ENCODE measurements at regions not wholly inside any gene's neighbourhood (a gene's known extent, or its start where the extent isn't known, plus 50 kb on each side); places are given as distances from the start of the nearest gene placed in this dataset.

DNA sequence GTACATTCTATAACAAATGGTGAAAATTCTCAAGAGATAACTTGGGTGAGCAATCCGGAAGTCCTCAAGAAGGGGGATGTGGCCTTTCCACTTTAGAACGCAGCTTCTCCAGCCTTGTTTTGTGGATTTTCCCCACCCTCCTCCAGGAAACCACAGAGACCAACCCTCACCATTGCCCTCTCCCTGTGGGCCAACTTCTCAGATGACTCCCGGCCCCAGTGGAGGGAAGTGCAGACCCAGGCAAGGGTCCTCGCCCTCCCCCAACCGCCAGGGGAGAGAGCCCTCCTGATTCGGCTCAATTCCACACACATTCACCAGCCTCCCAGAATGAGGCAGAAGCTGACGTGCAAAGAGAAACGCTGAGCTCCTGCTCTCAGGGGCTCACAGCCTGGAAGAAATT is 277.2 kb downstream of the EIPR1 start:
- Mint-ChIP-seq H3K27ac (no peak overlapping the region), H3K4me1 (no peaks in the 10 kb centered on the region), H3K9me3 (ENCODE audit: low read depth) (no peaks in the 10 kb centered on the region), H3K36me3 (no peaks in the 10 kb centered on the region), H3K4me3 (no peak overlapping the region), H3K27me3 (peaks cover 12% of the 10 kb centered on the region)
- DNase-seq (peak; percentile 33), ATAC-seq (no peak)
- CTCF ChIA-PET: no interaction called here

DNA sequence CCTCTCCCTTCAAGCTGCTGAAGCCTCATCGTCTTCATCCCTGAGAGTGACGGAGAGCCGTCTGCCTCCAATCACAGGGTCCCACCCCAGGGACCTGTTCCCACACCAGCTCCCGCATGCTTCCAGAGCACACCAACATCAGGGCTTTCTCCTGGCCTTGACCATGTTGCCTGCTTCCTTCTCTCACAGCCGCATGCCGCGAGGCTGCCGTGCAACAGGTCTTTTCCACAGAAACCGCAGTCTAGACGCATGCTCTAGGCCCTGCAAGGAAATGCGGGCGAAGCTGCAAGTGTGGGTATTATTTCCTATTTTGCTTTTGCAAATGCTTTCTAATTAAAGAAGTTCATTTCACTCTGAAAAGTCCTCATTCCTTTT is 277.8 kb downstream of the EIPR1 start:
- Mint-ChIP-seq H3K27ac (no peak overlapping the region), H3K36me3 (no peaks in the 10 kb centered on the region), H3K27me3 (peaks cover 12% of the 10 kb centered on the region), H3K4me1 (no peaks in the 10 kb centered on the region), H3K9me3 (ENCODE audit: low read depth) (no peaks in the 10 kb centered on the region), H3K4me3 (no peak overlapping the region)
- DNase-seq (no peak), ATAC-seq (no peak)
- CTCF ChIA-PET: no interaction called here

DNA sequence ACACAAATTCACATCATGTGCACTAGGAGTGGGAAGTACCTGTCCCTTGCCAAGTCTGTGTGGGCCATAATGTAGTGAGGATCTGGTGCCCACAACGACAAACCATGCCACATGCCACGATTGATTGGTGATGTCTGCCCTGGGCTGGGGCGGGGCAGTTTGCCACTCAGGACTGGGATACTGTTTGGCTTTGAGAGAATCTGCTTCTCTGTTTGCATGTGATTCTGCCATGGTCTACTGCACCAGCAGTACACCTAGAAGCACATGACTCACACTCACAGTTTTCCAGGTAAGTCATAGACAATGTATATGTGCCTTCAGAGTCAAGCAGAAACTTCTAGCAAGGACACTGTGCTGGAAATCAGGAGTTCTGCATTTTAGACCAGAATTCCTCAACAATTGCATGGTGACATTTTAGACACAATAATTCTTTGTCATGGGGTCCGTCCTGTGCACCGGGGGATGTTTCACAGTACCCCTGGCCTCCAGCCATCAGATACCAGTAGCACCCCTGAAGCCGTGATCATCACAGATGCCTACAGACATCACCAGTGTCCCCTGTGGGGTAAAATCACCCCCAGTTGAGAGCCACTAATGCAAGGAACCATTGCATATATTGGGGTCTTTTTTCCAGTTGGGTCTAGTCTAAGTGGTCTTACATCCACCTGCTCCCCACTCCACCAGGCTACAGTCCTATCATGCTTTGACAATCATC is 278.3 kb downstream of the EIPR1 start:
- no peak for DNase-seq
- Mint-ChIP-seq H3K4me3 (no peak overlapping the region), H3K36me3 (no peaks in the 10 kb centered on the region), H3K4me1 (no peaks in the 10 kb centered on the region), H3K27me3 (peaks cover 13% of the 10 kb centered on the region), H3K27ac (no peak overlapping the region), H3K9me3 (ENCODE audit: low read depth) (no peaks in the 10 kb centered on the region)
- no peak for ATAC-seq
- CTCF ChIA-PET: no interaction called here

DNA sequence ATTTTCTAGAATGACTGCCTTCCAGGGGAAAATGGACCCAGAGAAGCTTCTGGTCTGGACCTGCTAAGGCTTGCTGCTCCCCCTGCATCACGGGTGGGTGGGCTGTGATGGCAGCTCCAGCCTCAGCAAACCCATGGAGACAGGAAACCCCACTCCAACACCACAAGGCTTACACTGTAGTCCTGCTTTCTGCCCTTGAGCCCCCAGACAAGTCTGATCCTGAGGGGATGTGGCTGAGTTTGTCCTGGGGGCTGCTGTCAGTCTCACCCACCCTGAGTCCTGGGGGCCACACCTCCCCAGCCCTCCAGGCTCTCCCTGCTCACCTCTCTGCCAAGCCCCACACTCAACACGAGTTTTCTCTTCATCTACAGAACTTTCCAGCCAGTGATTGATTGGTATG is 279.4 kb downstream of the EIPR1 start:
- Mint-ChIP-seq H3K27ac (no peak overlapping the region), H3K4me1 (no peaks in the 10 kb centered on the region), H3K27me3 (peaks cover 9% of the 10 kb centered on the region), H3K9me3 (ENCODE audit: low read depth) (no peaks in the 10 kb centered on the region), H3K4me3 (no peak overlapping the region), H3K36me3 (no peaks in the 10 kb centered on the region)
- ATAC-seq: no peak
- no peak for DNase-seq
- CTCF ChIA-PET: no interaction called here

DNA sequence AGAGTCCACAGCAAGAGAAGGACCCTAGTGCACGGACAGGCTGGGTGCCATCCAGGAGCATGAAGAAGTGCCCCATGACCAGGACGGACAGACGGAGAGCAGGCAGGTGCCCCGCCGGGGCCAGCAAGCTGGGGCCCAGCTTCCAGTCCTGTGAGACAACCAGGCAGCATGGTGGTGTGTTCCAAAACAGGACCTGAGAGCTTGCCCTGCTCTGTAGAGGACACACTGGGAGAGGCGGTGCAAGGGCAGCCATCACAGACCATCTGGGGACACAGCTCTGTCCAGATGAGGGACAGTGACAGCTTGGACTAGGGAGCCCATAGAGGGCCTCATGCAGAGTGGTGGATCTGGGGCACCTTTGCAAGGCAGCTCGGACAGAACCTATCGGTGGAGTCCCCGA is 279.8 kb downstream of the EIPR1 start:
- Mint-ChIP-seq H3K4me3 (no peak overlapping the region), H3K27me3 (peaks cover 9% of the 10 kb centered on the region), H3K4me1 (no peaks in the 10 kb centered on the region), H3K36me3 (no peaks in the 10 kb centered on the region), H3K9me3 (ENCODE audit: low read depth) (no peaks in the 10 kb centered on the region), H3K27ac (no peak overlapping the region)
- CTCF ChIA-PET: no interaction called here
- DNase-seq: no peak
- ATAC-seq: no peak

DNA sequence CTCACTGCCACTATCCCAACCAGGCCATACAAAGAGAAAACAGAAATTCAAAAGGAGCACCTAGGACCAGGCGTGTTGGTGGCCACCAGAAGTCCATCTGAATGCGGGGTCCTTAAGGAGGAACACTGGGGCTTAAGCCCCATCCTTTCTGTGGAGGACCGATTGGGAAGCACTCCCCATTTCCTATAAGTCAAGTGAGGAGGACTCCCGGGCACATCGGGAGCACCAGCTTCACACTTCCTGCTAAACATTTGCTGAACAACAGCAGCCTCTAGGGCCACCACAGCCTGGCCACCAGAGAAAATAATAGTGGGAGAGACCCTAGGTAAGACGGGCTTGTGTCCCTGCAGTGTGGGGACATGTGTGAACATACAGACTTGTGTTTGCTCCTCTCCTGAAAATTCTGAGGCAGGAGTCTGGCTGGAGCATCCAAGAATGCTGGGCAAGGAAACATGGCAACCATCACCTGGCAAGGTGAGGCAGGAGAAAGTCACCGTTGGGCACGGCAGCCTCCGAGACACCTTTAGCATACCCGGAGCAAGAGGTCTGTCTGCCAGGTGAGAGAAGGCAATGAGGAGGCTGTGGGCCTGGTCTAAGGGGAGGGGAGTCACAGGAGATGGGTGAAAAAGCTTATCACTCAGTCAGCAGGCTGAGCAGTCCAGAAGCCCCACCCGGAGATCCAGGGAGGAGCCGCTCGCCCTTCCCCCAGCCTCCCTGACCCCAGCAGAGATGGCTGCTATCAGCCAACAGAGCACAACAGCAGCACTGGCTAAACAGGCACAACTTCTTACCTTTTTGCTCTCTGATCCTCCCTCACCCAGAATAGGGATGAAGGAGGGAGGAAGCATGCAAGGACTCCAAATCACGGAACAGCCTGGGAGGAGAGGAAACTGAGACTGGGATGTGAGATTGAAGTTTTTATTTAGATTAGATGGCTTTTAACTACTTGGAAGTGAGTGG is 282.3 kb downstream of the EIPR1 start:
- no peaks in the 10 kb centered on the region for H3K4me1 Mint-ChIP-seq
- no peak for ATAC-seq

DNA sequence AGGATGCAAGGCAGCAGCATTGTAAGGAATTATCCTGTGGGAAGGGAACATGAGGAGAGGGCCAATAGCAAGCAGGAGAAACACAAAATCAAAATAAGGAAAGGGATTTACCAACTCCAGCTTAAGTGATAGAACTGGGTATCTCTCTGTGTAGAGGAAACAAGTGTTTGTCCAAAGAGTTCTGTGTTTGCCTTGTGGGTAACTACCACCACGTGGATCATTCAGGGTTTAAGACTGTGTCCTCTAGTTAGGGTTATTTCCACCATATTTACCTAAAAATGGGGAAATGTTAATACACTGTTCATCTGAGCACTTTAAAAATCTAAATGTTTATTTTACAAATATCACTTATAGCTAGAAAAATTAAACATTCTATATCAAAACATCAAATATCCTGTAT is 283.3 kb downstream of the EIPR1 start:
- CTCF ChIA-PET: no interaction called here
- no peak overlapping the region for H3K4me3 Mint-ChIP-seq
- no peaks in the 10 kb centered on the region for H3K4me1 Mint-ChIP-seq
- no peaks in the 10 kb centered on the region for H3K36me3 Mint-ChIP-seq
- peaks cover 23% of the 10 kb centered on the region for H3K27me3 Mint-ChIP-seq
- no peak for DNase-seq
- ATAC-seq: no peak
- H3K9me3 Mint-ChIP-seq (ENCODE audit: low read depth): no peaks in the 10 kb centered on the region
- H3K27ac Mint-ChIP-seq: no peak overlapping the region

More for the DNA sequence above, 282.3 kb downstream of the EIPR1 start:
- no peak overlapping the region for H3K4me3 Mint-ChIP-seq
- no peaks in the 10 kb centered on the region for H3K9me3 Mint-ChIP-seq (ENCODE audit: low read depth)
- CTCF ChIA-PET: no interaction called here
- H3K27ac Mint-ChIP-seq: no peak overlapping the region
- no peaks in the 10 kb centered on the region for H3K36me3 Mint-ChIP-seq
- peaks cover 24% of the 10 kb centered on the region for H3K27me3 Mint-ChIP-seq
- no peak for DNase-seq

DNA sequence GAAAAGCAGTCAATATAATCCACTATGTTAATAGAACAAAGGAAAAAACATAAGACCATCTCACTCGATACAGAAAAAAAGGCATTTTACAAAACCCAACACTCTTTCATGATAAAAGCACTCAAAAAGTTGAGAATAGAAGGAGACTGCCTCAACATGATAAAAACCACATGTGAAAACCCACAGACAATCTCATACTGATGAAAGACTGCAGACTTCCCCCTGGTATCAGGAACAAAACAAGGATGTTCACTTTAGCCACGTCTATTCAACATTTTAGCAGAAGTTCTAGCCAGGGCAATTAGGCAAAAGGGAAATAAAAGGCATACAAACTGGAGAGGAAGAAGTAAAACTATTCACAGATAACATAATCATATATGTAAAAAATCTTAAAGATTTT is 285.9 kb downstream of the EIPR1 start:
- CTCF ChIA-PET: no interaction called here
- Mint-ChIP-seq H3K36me3 (no peaks in the 10 kb centered on the region), H3K4me1 (no peaks in the 10 kb centered on the region)

DNA sequence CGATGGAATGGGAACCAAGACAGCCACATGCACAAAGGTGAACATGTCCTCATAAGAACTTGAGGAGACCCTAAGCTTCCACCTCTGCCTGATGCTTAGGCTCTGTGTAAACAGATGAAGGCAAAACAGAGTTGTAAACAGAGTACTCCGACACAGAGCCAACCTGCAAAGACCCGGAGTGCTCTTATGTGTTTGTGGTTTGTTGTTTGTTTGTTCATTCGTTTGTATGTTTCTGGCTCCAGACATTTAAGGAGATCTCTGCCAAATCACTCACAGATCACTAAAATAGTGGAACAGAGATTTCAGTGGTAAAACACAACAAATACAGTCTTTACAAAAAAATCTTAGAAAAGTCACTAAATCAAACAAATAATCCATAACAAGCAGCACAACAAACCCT is 294.9 kb downstream of the EIPR1 start:
- Mint-ChIP-seq H3K36me3 (no peaks in the 10 kb centered on the region), H3K9me3 (ENCODE audit: low read depth) (no peaks in the 10 kb centered on the region), H3K4me3 (no peak overlapping the region), H3K4me1 (no peaks in the 10 kb centered on the region), H3K27ac (no peak overlapping the region), H3K27me3 (peaks cover 13% of the 10 kb centered on the region)
- CTCF ChIA-PET: no interaction called here
- DNase-seq (no peak), ATAC-seq (no peak)

More for the DNA sequence above, 285.9 kb downstream of the EIPR1 start:
- DNase-seq: no peak
- Mint-ChIP-seq H3K9me3 (ENCODE audit: low read depth) (no peaks in the 10 kb centered on the region), H3K4me3 (no peak overlapping the region), H3K27me3 (peaks cover 23% of the 10 kb centered on the region), H3K27ac (no peak overlapping the region)
- no peak for ATAC-seq

DNA sequence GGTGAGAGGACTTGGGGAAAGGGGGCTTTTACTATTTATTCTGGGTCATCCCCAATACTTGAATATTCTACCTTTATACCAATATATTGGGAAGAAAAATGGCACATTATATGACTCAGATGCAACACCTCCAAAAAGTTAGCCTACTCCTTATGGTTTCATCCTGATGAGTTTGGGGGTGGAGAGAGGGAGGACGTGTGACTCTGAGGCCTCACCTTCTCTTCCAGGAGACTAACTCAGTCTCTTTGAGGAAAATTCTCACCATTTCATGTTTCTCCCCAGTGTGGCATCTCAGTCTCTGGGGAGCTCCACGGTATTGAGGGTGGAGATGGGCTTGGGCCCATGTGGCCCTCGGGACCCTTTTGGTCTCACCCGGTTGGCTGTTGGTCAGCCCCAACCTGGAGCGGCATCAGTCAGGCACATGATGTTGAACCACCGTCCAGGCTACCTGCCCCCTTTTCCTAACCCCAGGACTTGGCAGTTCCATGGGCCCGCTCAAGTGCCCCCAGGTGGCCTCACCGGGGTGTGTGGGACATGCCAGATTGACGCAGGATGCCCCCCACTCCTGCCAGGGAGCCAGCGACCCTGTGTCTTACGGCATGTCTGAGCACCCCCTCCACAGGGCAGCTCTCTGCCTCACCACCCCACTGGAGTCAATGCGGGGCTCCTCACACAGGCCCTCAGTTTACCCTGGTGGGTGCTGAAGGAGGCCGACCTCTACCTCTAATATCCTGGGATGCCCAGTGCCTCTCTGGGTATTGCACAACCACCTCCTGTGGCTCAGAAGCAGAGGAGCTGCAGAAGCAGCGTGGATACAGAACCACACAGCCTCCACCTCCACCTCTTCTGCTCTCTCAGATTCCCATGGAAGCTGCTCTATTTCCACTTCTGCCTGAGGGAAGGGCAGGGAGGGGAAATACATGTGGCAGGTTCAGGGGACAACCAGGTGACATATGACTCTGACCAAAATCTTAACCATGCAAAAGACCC is 297.4 kb downstream of the EIPR1 start:
- no peaks in the 10 kb centered on the region for H3K36me3 Mint-ChIP-seq
- no peaks in the 10 kb centered on the region for H3K9me3 Mint-ChIP-seq (ENCODE audit: low read depth)
- CTCF ChIA-PET: no interaction called here
- H3K4me1 Mint-ChIP-seq: no peaks in the 10 kb centered on the region
- DNase-seq: no peak
- H3K27ac Mint-ChIP-seq: no peak overlapping the region
- ATAC-seq: no peak
- peaks cover 13% of the 10 kb centered on the region for H3K27me3 Mint-ChIP-seq
- H3K4me3 Mint-ChIP-seq: no peak overlapping the region

DNA sequence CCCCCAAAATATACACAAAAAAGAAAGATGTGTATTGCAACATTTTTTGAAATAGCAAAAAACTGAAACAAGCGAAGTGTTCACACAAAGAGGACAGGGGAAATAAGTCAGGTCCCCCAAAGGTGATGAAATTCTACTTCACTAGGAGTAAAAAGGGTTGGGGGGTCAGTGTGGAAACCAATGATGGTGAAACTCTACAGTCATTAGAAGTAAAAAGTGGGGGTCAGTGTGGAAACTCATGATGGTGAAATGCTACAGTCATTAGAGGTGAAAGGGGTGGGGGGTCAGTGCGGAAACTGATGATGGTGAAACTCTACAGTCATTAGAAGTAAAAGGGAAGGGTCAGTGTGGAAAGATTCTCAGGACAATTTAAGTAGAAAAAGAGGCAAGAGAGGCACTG is 298.2 kb downstream of the EIPR1 start:
- H3K27ac Mint-ChIP-seq: no peak overlapping the region
- DNase-seq (no peak), ATAC-seq (no peak)
- no peaks in the 10 kb centered on the region for H3K9me3 Mint-ChIP-seq (ENCODE audit: low read depth)
- no peaks in the 10 kb centered on the region for H3K36me3 Mint-ChIP-seq
- CTCF ChIA-PET: no interaction called here
- no peak overlapping the region for H3K4me3 Mint-ChIP-seq
- H3K4me1 Mint-ChIP-seq: no peaks in the 10 kb centered on the region
- peaks cover 13% of the 10 kb centered on the region for H3K27me3 Mint-ChIP-seq

DNA sequence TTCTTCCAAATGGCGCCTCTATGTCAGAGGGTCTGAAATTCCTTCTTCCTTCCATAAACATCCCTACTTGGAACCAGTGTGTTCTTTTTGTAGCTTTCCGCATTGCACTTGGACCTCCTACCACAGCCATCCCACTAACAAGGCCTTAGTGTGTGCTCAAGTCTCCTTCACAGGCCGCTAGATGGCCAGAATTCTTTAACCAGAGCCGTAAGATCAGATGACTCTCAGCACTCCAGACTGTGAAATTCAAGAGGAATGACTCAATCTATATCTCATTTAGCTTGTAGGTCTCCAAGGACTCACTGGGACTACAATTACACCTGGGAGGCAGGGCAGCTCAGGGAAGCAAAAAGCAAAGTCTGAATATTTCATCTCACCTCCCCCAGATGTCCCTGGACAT is 298.9 kb downstream of the EIPR1 start:
- CTCF ChIA-PET: no interaction called here
- no peaks in the 10 kb centered on the region for H3K36me3 Mint-ChIP-seq
- no peak overlapping the region for H3K27ac Mint-ChIP-seq
- no peaks in the 10 kb centered on the region for H3K4me1 Mint-ChIP-seq
- no peak overlapping the region for H3K4me3 Mint-ChIP-seq
- H3K9me3 Mint-ChIP-seq (ENCODE audit: low read depth): no peaks in the 10 kb centered on the region
- no peak for ATAC-seq
- peaks cover 11% of the 10 kb centered on the region for H3K27me3 Mint-ChIP-seq
- no peak for DNase-seq

DNA sequence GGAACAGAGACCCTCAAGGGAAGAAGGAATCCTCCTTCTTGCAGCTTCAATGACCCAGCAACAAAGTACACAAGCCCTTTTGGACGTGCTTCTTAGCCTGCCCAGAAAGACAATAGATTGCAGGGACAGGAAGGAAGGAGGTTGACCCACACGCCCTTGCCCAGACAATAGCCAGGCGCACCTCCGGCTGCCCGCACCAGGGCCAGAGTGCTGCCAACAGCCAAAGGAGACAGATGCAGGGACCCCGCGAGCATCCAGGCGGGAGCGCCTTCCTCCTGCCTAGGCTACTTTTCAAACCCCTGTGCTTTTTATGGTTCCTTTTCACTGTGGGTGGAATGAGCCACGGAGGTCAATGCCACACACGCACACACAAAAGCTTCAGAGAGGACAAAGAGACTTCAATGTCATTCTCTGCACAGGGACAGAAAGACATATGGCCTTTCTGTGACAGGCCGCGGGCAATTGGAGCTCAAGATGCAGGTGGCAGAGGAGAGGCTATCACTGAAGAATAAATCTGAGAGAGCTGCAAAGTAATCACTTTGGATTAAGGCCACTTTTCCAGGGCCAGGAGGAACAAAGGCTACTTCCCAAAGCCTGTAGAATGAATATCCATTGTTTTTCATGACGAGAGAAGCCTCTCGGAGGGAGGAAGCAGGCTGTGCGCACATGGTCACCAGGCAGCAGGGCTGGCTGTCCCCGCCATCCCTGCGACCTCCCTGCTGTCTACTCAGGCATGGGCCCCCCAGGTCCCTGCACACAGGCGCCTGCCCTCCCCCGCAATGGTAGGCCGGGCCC is 300.6 kb downstream of the EIPR1 start:
- no peaks in the 10 kb centered on the region for H3K9me3 Mint-ChIP-seq (ENCODE audit: low read depth)
- ATAC-seq (no peak), DNase-seq (no peak)
- H3K36me3 Mint-ChIP-seq: no peaks in the 10 kb centered on the region
- no peaks in the 10 kb centered on the region for H3K4me1 Mint-ChIP-seq
- peaks cover 2% of the 10 kb centered on the region for H3K27me3 Mint-ChIP-seq
- H3K27ac Mint-ChIP-seq: no peak overlapping the region
- CTCF ChIA-PET: no interaction called here
- no peak overlapping the region for H3K4me3 Mint-ChIP-seq

Measured in activated CD8-positive, alpha-beta memory T cell treated with anti-CD3 and anti-CD28 coated beads, Interleukin-2, amount 10 ng/mL, durations not matched to agents 7 days and 5 days (primary cell).